ENCODE measurements at regions not wholly inside any gene's neighbourhood (a gene's known extent, or its start where the extent isn't known, plus 50 kb on each side); places are given as distances from the start of the nearest gene placed in this dataset.
A peak's percentile ranks its signal among the peaks of the same experiment; 100 is the strongest.

DNA sequence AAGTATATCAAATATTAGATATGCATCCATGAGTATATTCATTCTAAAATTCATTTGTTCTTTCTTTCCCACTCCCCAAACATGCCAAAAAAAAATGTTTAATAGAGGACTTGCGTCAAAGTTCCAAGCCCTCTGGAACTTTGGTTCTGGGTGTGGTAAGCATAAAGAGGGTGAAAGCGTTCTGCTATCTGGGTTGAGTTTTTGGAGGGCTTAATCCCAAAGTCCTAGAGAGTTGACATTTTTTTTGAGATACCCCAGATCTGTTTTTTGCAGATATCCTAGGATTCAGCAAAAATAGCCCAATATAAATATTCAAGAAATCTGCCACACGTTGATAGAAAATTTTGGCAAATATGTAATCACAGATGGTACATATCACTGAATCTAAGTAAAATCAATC, 424.3 kb upstream of the CBLB start:
- H3K9me3 ChIP-seq = no peaks in the 10 kb centered on the region
- no peaks in the 10 kb centered on the region for H3K36me3 ChIP-seq (ENCODE audit: control insufficient read depth in 2 of 2, extremely low read depth in 1 of 2, insufficient read depth in 1 of 2, low read length in 1 of 2)
- H3K4me1 Mint-ChIP-seq = peaks cover 7 to 22% (median 10%) of the 10 kb centered on the region in 3 donors
- DNase-seq = no peak
- WGBS (ENCODE audit: insufficient coverage) = no CpG with 5 or more reads among the region's 3 CpGs
- H3K27me3 ChIP-seq (replicated peaks in 1 of 2; ENCODE audit: control insufficient read depth in 2 of 2, extremely low read depth in 1 of 2, insufficient read depth in 2 of 2, low read length in 1 of 2) = no peaks in the 10 kb centered on the region
- ChIA-PET POLR2A (no interaction called here), CTCF (no interaction called here)
- H3K4me3 Mint-ChIP-seq = no peak overlapping the region
- no peaks in the 10 kb centered on the region for H3K36me3 Mint-ChIP-seq
- no peak for ATAC-seq (replicated peaks in 1 of 4)
- H3K27ac Mint-ChIP-seq = no peak overlapping the region
- H3K9me3 Mint-ChIP-seq = no peaks in the 10 kb centered on the region
- H3K4me1 ChIP-seq (ENCODE audit: control insufficient read depth in 1 of 2, extremely low read depth in 1 of 2, insufficient read depth in 2 of 2, low read length in 2 of 2) = peaks cover 0 to 3% of the 10 kb centered on the region in 2 experiments
- no peak overlapping the region for H3K27ac ChIP-seq (ENCODE audit: low read length)
- no peaks in the 10 kb centered on the region for H3K27me3 Mint-ChIP-seq
- H3K4me3 ChIP-seq (ENCODE audit: control insufficient read depth in 1 of 2, extremely low read depth in 1 of 2, low read length in 1 of 2) = no peak overlapping the region

GRCh38 chr3:106294121-106294520, 425.3 kb upstream of the CBLB start:
- Mint-ChIP-seq H3K27ac (no peak overlapping the region), H3K36me3 (no peaks in the 10 kb centered on the region), H3K4me3 (no peak overlapping the region), H3K9me3 (no peaks in the 10 kb centered on the region), H3K27me3 (no peaks in the 10 kb centered on the region), H3K4me1 (peaks cover 7 to 15% (median 12%) of the 10 kb centered on the region in 3 donors)
- Histone ChIP-seq H3K4me3 (ENCODE audit: control insufficient read depth in 1 of 2, extremely low read depth in 1 of 2, low read length in 1 of 2) (no peak overlapping the region), H3K27me3 (replicated peaks in 1 of 2; ENCODE audit: control insufficient read depth in 2 of 2, extremely low read depth in 1 of 2, insufficient read depth in 2 of 2, low read length in 1 of 2) (no peaks in the 10 kb centered on the region), H3K4me1 (ENCODE audit: control insufficient read depth in 1 of 2, extremely low read depth in 1 of 2, insufficient read depth in 2 of 2, low read length in 2 of 2) (no peaks in the 10 kb centered on the region), H3K9me3 (no peaks in the 10 kb centered on the region), H3K27ac (ENCODE audit: low read length) (no peak overlapping the region), H3K36me3 (ENCODE audit: control insufficient read depth in 2 of 2, extremely low read depth in 1 of 2, insufficient read depth in 1 of 2, low read length in 1 of 2) (no peaks in the 10 kb centered on the region)
- CTCF ChIA-PET = no interaction called here
- ATAC-seq (replicated peaks in 1 of 4) (no peak), DNase-seq (no peak)
- POLR2A ChIA-PET = interaction anchor here in 1 of 2 donors (0.6 kb wide), 1 partner anchor 55 kb away, joined by 3 read pairs; no protein-coding TSS in a partner anchor

GRCh38 chr3:106296062-106296461, 427.2 kb upstream of the CBLB start:
- Histone ChIP-seq H3K36me3 (ENCODE audit: control insufficient read depth in 2 of 2, extremely low read depth in 1 of 2, insufficient read depth in 1 of 2, low read length in 1 of 2) (no peaks in the 10 kb centered on the region), H3K9me3 (no peaks in the 10 kb centered on the region), H3K27me3 (replicated peaks in 1 of 2; ENCODE audit: control insufficient read depth in 2 of 2, extremely low read depth in 1 of 2, insufficient read depth in 2 of 2, low read length in 1 of 2) (no peaks in the 10 kb centered on the region), H3K4me1 (ENCODE audit: control insufficient read depth in 1 of 2, extremely low read depth in 1 of 2, insufficient read depth in 2 of 2, low read length in 2 of 2) (no peaks in the 10 kb centered on the region), H3K27ac (ENCODE audit: low read length) (no peak overlapping the region), H3K4me3 (ENCODE audit: control insufficient read depth in 1 of 2, extremely low read depth in 1 of 2, low read length in 1 of 2) (no peak overlapping the region)
- POLR2A ChIA-PET = no interaction called here
- H3K4me3 Mint-ChIP-seq = no peak overlapping the region
- peaks cover 0 to 10% (median 7%) of the 10 kb centered on the region in 3 donors for H3K4me1 Mint-ChIP-seq
- CTCF ChIA-PET = interaction anchor here in 1 of 2 donors (1.0 kb wide), 1 partner anchor 34 kb away, joined by 3 read pairs; no protein-coding TSS in a partner anchor
- no peaks in the 10 kb centered on the region for H3K9me3 Mint-ChIP-seq
- H3K36me3 Mint-ChIP-seq = no peaks in the 10 kb centered on the region
- ATAC-seq (replicated peaks in 1 of 4) (no peak), DNase-seq (no peak)
- no peak overlapping the region for H3K27ac Mint-ChIP-seq
- 90% methylated on average over 1 of the region's 5 CpGs for WGBS (ENCODE audit: insufficient coverage)
- no peaks in the 10 kb centered on the region for H3K27me3 Mint-ChIP-seq

GRCh38 chr3:106299300-106300098, 430.7 kb upstream of the CBLB start:
- Mint-ChIP-seq H3K9me3 (no peaks in the 10 kb centered on the region), H3K27me3 (no peaks in the 10 kb centered on the region), H3K4me1 (peaks cover 17 to 32% (median 22%) of the 10 kb centered on the region in 3 donors), H3K36me3 (no peaks in the 10 kb centered on the region), H3K27ac (peak overlapping the region in 1 of 2 donors; percentile 7), H3K4me3 (no peak overlapping the region)
- Histone ChIP-seq H3K4me1 (ENCODE audit: control insufficient read depth in 1 of 2, extremely low read depth in 1 of 2, insufficient read depth in 2 of 2, low read length in 2 of 2) (no peaks in the 10 kb centered on the region), H3K36me3 (ENCODE audit: control insufficient read depth in 2 of 2, extremely low read depth in 1 of 2, insufficient read depth in 1 of 2, low read length in 1 of 2) (no peaks in the 10 kb centered on the region), H3K27me3 (replicated peaks in 1 of 2; ENCODE audit: control insufficient read depth in 2 of 2, extremely low read depth in 1 of 2, insufficient read depth in 2 of 2, low read length in 1 of 2) (no peaks in the 10 kb centered on the region), H3K4me3 (ENCODE audit: control insufficient read depth in 1 of 2, extremely low read depth in 1 of 2, low read length in 1 of 2) (no peak overlapping the region), H3K9me3 (no peaks in the 10 kb centered on the region), H3K27ac (ENCODE audit: low read length) (no peak overlapping the region)
- DNase-seq (no peak), ATAC-seq (replicated peaks in 1 of 4) (peak in 1 of 4 experiments; percentile 59)
- POLR2A ChIA-PET = no interaction called here
- CTCF ChIA-PET = no interaction called here
- 60% methylated on average over 1 of the region's 2 CpGs for WGBS (ENCODE audit: insufficient coverage)

- H3K27me3 ChIP-seq (replicated peaks in 1 of 2; ENCODE audit: control insufficient read depth in 2 of 2, extremely low read depth in 1 of 2, insufficient read depth in 2 of 2, low read length in 1 of 2) = no peaks in the 10 kb centered on the region
- peak overlapping the region; percentile 30 to 34 for H3K27ac Mint-ChIP-seq
- no peaks in the 10 kb centered on the region for H3K9me3 Mint-ChIP-seq
- ATAC-seq (replicated peaks in 1 of 4) (peak; percentile 15 to 70 (median 26)), DNase-seq (peak in 1 of 35 experiments; percentile 20)
- H3K36me3 ChIP-seq (ENCODE audit: control insufficient read depth in 2 of 2, extremely low read depth in 1 of 2, insufficient read depth in 1 of 2, low read length in 1 of 2) = no peaks in the 10 kb centered on the region
- ChIA-PET CTCF (no interaction called here), POLR2A (no interaction called here)
- 27% methylated on average over 3 of the region's 5 CpGs for WGBS (ENCODE audit: insufficient coverage)
- no peak overlapping the region for H3K4me3 ChIP-seq (ENCODE audit: control insufficient read depth in 1 of 2, extremely low read depth in 1 of 2, low read length in 1 of 2)
- H3K27ac ChIP-seq (ENCODE audit: low read length) = no peak overlapping the region
- H3K4me3 Mint-ChIP-seq = no peak overlapping the region
- no peaks in the 10 kb centered on the region for H3K4me1 ChIP-seq (ENCODE audit: control insufficient read depth in 1 of 2, extremely low read depth in 1 of 2, insufficient read depth in 2 of 2, low read length in 2 of 2)
- no peaks in the 10 kb centered on the region for H3K36me3 Mint-ChIP-seq
- H3K27me3 Mint-ChIP-seq = no peaks in the 10 kb centered on the region
- no peaks in the 10 kb centered on the region for H3K9me3 ChIP-seq
- H3K4me1 Mint-ChIP-seq = peaks cover 17 to 32% (median 22%) of the 10 kb centered on the region in 3 donors
Measured at GRCh38 chr3:106302451-106303221, 433.8 kb upstream of the CBLB start.

- no peaks in the 10 kb centered on the region for H3K36me3 Mint-ChIP-seq
- H3K27me3 Mint-ChIP-seq = no peaks in the 10 kb centered on the region
- ChIA-PET CTCF (interaction anchor here in 1 of 2 donors (0.6 kb wide), 1 partner anchor 763 kb away, joined by 3 read pairs; no protein-coding TSS in a partner anchor), POLR2A (interaction anchor here in 1 of 2 donors (0.5 kb wide), 1 partner anchor 29 kb away, joined by 3 read pairs; no protein-coding TSS in a partner anchor)
- Histone ChIP-seq H3K4me1 (ENCODE audit: control insufficient read depth in 1 of 2, extremely low read depth in 1 of 2, insufficient read depth in 2 of 2, low read length in 2 of 2) (no peaks in the 10 kb centered on the region), H3K27ac (ENCODE audit: low read length) (no peak overlapping the region), H3K36me3 (ENCODE audit: control insufficient read depth in 2 of 2, extremely low read depth in 1 of 2, insufficient read depth in 1 of 2, low read length in 1 of 2) (no peaks in the 10 kb centered on the region), H3K9me3 (no peaks in the 10 kb centered on the region), H3K4me3 (ENCODE audit: control insufficient read depth in 1 of 2, extremely low read depth in 1 of 2, low read length in 1 of 2) (no peak overlapping the region), H3K27me3 (replicated peaks in 1 of 2; ENCODE audit: control insufficient read depth in 2 of 2, extremely low read depth in 1 of 2, insufficient read depth in 2 of 2, low read length in 1 of 2) (no peaks in the 10 kb centered on the region)
- no peak overlapping the region for H3K27ac Mint-ChIP-seq
- H3K4me3 Mint-ChIP-seq = no peak overlapping the region
- H3K9me3 Mint-ChIP-seq = no peaks in the 10 kb centered on the region
- DNase-seq = no peak
- no peak for ATAC-seq (replicated peaks in 1 of 4)
- peaks cover 17 to 30% (median 22%) of the 10 kb centered on the region in 3 donors for H3K4me1 Mint-ChIP-seq
Measured at GRCh38 chr3:106303766-106304165, 435.0 kb upstream of the CBLB start.
